Colonic mucosa (tissue), 4 donors: ENCODE measurements at regions not wholly inside any gene's neighbourhood (a gene's known extent, or its start where the extent isn't known, plus 50 kb on each side); places are given as distances from the start of the nearest gene placed in this dataset.

Experiments
- DNase-seq: peaks from one replicate; pipeline ENCODE4 v3.0.0-alpha.2; 2020
- H3K27ac ChIP-seq: fragments of 200-600 bp; one replicate; pipeline ENCODE4 v1.8.0; 2021
- H3K27me3 ChIP-seq: fragments of 200-600 bp; one replicate; pipeline ENCODE4 v1.8.0; 2021
- H3K36me3 ChIP-seq: fragments of 200-600 bp; one replicate; pipeline ENCODE4 v1.8.0; 2021
- H3K4me1 ChIP-seq: fragments of 200-600 bp; one replicate; pipeline ENCODE4 v1.8.0; 2021; ENCODE audit warnings: mild to moderate bottlenecking
- H3K4me3 ChIP-seq: fragments of 200-600 bp; one replicate; pipeline ENCODE4 v1.8.0; 2021
- H3K9ac ChIP-seq, 2 donors: one replicate each; pipeline ENCODE4 v1.7.0; 2013; ENCODE audit warnings: control low read depth in 2 of 2, low read depth in 2 of 2, low read length in 2 of 2
- H3K9me3 ChIP-seq: fragments of 200-600 bp; one replicate; pipeline ENCODE4 v1.8.0; 2021
- intact Hi-C: fragments of 100-400 bp; cut with DNase I; formaldehyde crosslinking; loops from one replicate; pipeline ENCODE4 v1.14.1; 2022
- TF ChIP-seq, protein P1 (sequence below): fragments of 200-600 bp; IDR thresholded peaks from one replicate; pipeline ENCODE4 v1.8.0; 2022; ENCODE audit warnings: antibody characterized with exemption, mild to moderate bottlenecking
- donor health status: healthy.
- donor health status: DM: no; HTN: no; CAD: no.
- donor health status: DM: no; HTN: no; CAD: no.

DNA sequence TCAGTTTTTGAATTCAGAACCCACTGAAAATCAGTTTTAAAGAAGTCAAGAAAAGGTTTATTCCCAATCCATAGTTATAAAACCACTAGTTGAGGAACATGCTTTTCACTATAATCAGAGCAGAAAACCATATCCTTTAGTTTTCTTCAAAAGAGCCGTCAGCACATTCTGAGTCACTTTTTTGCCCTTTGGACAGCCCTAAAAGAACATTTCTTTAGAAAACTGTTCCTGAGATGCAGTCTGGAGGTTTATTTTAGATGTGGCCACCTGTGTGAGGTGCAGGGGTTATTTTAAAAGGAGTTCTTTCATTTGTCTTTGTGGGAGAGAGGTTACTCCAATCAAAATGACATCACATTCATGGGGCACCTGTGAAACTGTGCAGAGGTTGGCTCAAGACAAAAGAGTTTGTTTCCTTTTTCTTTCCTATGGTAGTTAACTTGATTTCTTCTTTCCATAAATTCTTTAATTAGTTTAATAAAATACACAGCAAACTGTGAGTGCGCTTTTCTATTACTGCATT, 221.6 kb upstream of the RPS23 start:
- Histone ChIP-seq H3K9ac (no peak overlapping the region), H3K27ac (no peak overlapping the region), H3K9me3 (no peaks in the 10 kb centered on the region), H3K36me3 (no peaks in the 10 kb centered on the region), H3K4me1 (no peaks in the 10 kb centered on the region), H3K27me3 (no peaks in the 10 kb centered on the region), H3K4me3 (no peak overlapping the region)
- DNase-seq, result no peak
- TF ChIP-seq, protein P1, sequence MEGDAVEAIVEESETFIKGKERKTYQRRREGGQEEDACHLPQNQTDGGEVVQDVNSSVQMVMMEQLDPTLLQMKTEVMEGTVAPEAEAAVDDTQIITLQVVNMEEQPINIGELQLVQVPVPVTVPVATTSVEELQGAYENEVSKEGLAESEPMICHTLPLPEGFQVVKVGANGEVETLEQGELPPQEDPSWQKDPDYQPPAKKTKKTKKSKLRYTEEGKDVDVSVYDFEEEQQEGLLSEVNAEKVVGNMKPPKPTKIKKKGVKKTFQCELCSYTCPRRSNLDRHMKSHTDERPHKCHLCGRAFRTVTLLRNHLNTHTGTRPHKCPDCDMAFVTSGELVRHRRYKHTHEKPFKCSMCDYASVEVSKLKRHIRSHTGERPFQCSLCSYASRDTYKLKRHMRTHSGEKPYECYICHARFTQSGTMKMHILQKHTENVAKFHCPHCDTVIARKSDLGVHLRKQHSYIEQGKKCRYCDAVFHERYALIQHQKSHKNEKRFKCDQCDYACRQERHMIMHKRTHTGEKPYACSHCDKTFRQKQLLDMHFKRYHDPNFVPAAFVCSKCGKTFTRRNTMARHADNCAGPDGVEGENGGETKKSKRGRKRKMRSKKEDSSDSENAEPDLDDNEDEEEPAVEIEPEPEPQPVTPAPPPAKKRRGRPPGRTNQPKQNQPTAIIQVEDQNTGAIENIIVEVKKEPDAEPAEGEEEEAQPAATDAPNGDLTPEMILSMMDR, result no peak
- intact Hi-C loops, result no loop called here

- Histone ChIP-seq H3K36me3 (no peaks in the 10 kb centered on the region), H3K27me3 (no peaks in the 10 kb centered on the region), H3K9me3 (no peaks in the 10 kb centered on the region), H3K4me3 (no peak overlapping the region), H3K9ac (no peak overlapping the region), H3K4me1 (no peaks in the 10 kb centered on the region), H3K27ac (no peak overlapping the region)
- DNase-seq, result no peak
- intact Hi-C loops, result no loop called here
- TF ChIP-seq, protein P1, result no peak
Measured at GRCh38 chr5:82497242-82497641, 219.1 kb upstream of the RPS23 start.

- DNase-seq, result no peak
- Histone ChIP-seq H3K9ac (no peak overlapping the region), H3K36me3 (no peaks in the 10 kb centered on the region), H3K27me3 (no peaks in the 10 kb centered on the region), H3K27ac (no peak overlapping the region), H3K4me1 (no peaks in the 10 kb centered on the region), H3K9me3 (no peaks in the 10 kb centered on the region), H3K4me3 (no peak overlapping the region)
- TF ChIP-seq, protein P1, result no peak
- intact Hi-C loops, result no loop called here
Measured at GRCh38 chr5:82494942-82495341, 216.8 kb upstream of the RPS23 start.

DNA sequence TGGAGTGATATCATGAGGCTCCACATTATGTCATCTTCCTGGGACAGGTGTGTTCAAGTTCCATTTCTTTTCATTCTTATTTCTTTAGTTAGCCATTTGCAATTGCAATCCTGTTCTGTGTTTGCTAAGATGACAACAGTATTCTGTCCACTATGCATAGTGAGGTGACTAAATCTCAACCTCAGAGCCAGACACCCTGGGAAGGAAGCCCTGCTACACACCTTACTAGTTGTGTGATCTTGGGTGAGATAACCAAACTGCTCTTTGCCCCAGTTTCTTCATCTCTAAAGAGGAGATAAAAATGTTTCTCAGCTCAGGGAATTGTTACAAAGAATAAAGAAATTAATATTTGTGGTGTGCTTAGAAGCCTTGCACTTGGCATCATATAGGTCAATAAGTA, 215.1 kb upstream of the RPS23 start:
- H3K9me3 ChIP-seq, result no peaks in the 10 kb centered on the region
- no peaks in the 10 kb centered on the region for H3K36me3 ChIP-seq
- H3K4me1 ChIP-seq, result no peaks in the 10 kb centered on the region
- TF ChIP-seq, protein P1, result no peak
- H3K9ac ChIP-seq, result no peak overlapping the region
- DNase-seq, result no peak
- intact Hi-C loops, result no loop called here
- no peak overlapping the region for H3K4me3 ChIP-seq
- no peak overlapping the region for H3K27ac ChIP-seq
- H3K27me3 ChIP-seq, result no peaks in the 10 kb centered on the region

DNA sequence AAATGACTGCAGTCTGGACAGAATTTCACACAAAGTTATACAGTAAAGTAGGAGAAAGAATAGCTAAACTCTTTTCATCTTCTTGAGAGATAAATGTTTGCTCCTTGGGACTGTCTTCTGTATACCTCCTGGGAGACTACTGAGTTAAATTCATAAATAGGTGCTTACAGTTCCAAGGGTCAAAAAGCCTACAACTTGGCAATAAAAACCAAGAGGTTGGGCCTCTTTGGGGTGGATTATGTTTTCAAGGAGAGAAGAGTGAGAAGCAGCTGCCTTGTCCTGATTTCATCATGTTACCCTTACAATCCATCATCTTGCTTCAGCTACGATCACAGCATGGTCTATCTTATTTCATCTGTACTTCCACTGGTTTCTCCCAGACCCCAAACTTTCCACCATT, 213.2 kb upstream of the RPS23 start:
- intact Hi-C loops, result no loop called here
- H3K9ac ChIP-seq, result no peak overlapping the region
- no peak overlapping the region for H3K4me3 ChIP-seq
- no peak for DNase-seq
- H3K27me3 ChIP-seq, result no peaks in the 10 kb centered on the region
- no peaks in the 10 kb centered on the region for H3K9me3 ChIP-seq
- no peak overlapping the region for H3K27ac ChIP-seq
- H3K4me1 ChIP-seq, result no peaks in the 10 kb centered on the region
- TF ChIP-seq, protein P1, result no peak
- H3K36me3 ChIP-seq, result no peaks in the 10 kb centered on the region

DNA sequence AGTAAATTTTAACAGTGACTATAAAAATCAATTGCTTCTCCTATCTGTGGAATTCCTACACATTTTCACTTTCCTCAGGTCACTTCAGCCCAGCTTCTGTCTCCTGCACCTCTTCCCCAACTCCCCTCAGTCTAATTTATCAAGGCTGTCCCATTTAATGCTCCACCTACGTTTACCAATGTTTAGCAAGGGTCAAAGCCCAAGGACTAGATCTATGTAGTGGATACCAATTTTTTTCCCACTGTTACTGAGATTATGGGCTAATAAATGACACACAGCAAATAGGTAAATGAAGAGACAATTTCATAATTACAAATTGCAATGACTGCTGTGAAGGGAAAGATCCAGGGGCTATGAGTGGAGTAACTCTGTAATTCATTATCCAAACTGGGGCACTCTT, 211.5 kb upstream of the RPS23 start:
- TF ChIP-seq, protein P1, result no peak
- Histone ChIP-seq H3K27me3 (no peaks in the 10 kb centered on the region), H3K4me3 (no peak overlapping the region), H3K9ac (no peak overlapping the region), H3K9me3 (no peaks in the 10 kb centered on the region), H3K4me1 (no peaks in the 10 kb centered on the region), H3K27ac (no peak overlapping the region), H3K36me3 (no peaks in the 10 kb centered on the region)
- DNase-seq, result no peak
- intact Hi-C loops, result no loop called here
